Suprapubic skin (tissue), 4 donors: ENCODE measurements at regions not wholly inside any gene's neighbourhood (a gene's known extent, or its start where the extent isn't known, plus 50 kb on each side); places are given as distances from the start of the nearest gene placed in this dataset.

ENCODE experiments used
- DNase-seq, 2 donors: peaks; one replicate each; pipeline ENCODE4 v3.0.0-alpha.2; 2019; ENCODE audit warnings: low spot score in 2 of 2
- H3K27ac ChIP-seq: fragments of 200-600 bp; sonication (generic); one replicate; pipeline ENCODE4 v1.5.1; 2019
- H3K27me3 ChIP-seq: fragments of 200-600 bp; sonication (generic); one replicate; pipeline ENCODE4 v1.5.1; 2019
- H3K36me3 ChIP-seq: fragments of 200-600 bp; sonication (generic); one replicate; pipeline ENCODE4 v1.5.1; 2019
- H3K4me1 ChIP-seq: fragments of 200-600 bp; sonication (generic); one replicate; pipeline ENCODE4 v1.5.1; 2019
- H3K4me3 ChIP-seq: fragments of 200-600 bp; sonication (generic); one replicate; pipeline ENCODE4 v1.5.1; 2019; ENCODE audit warnings: mild to moderate bottlenecking
- H3K9me3 ChIP-seq: fragments of 200-600 bp; sonication (generic); one replicate; pipeline ENCODE4 v1.5.1; 2019
- CTCF ChIP-seq, 2 donors: fragments of 200-600 bp in 1 of 2; fragments of 450-650 bp in 1 of 2; sonication (generic) in 1 of 2; IDR thresholded peaks; one replicate each; pipeline ENCODE4 v1.5.1; 2016 to 2019; ENCODE audit warnings: antibody characterized with exemption in 2 of 2, mild to moderate bottlenecking in 1 of 2, moderate library complexity in 1 of 2
- EP300 ChIP-seq: sonication (generic); formaldehyde crosslinking; IDR thresholded peaks from one replicate; pipeline ENCODE4 v1.6.1; 2017; ENCODE audit warnings: antibody characterized with exemption
- POLR2A ChIP-seq, 2 donors: fragments of 450-650 bp; IDR thresholded peaks; one replicate each; pipeline ENCODE4 v1.6.1; 2017; ENCODE audit warnings: antibody characterized with exemption in 2 of 2, mild to moderate bottlenecking in 2 of 2, moderate library complexity in 2 of 2
- POLR2AphosphoS5 ChIP-seq, 3 donors: sonication (generic); formaldehyde crosslinking; IDR thresholded peaks; one replicate each; pipeline ENCODE4 v1.6.1; 2017; ENCODE audit warnings: antibody characterized with exemption in 3 of 3
- WGBS: methylation state at CpG from one replicate; pipeline ENCODE4 v1.1.5; 2018; 5-methylcytosine and 5-hydroxymethylcytosine counted together

- Histone ChIP-seq H3K27ac (no peak overlapping the region), H3K9me3 (no peaks in the 10 kb centered on the region), H3K27me3 (peaks cover 10% of the 10 kb centered on the region), H3K36me3 (no peaks in the 10 kb centered on the region), H3K4me1 (no peaks in the 10 kb centered on the region), H3K4me3 (no peak overlapping the region)
- no peak for DNase-seq
- 79% methylated on average over 1 of the region's 1 CpG for WGBS
- TF ChIP-seq CTCF (IDR thresholded peaks at IDR 0.05) (no peak), POLR2A (IDR thresholded peaks at IDR 0.05) (no peak), EP300 (no peak), POLR2AphosphoS5 (IDR thresholded peaks at IDR 0.05) (no peak)
These were observed 474.3 kb downstream of the TBC1D22A start for GRCh38 chr22:47236718-47237117.

GRCh38 chr22:47236161-47236560, 473.7 kb downstream of the TBC1D22A start:
- no peaks in the 10 kb centered on the region for H3K9me3 ChIP-seq
- no peak overlapping the region for H3K4me3 ChIP-seq
- no peaks in the 10 kb centered on the region for H3K4me1 ChIP-seq
- H3K36me3 ChIP-seq: no peaks in the 10 kb centered on the region
- H3K27ac ChIP-seq: no peak overlapping the region
- WGBS: 63% methylated on average over 2 of the region's 2 CpGs
- H3K27me3 ChIP-seq: peaks cover 10% of the 10 kb centered on the region
- DNase-seq: no peak
- TF ChIP-seq POLR2AphosphoS5 (IDR thresholded peaks at IDR 0.05): no peak
- no peak for TF ChIP-seq CTCF (IDR thresholded peaks at IDR 0.05)
- no peak for TF ChIP-seq EP300
- TF ChIP-seq POLR2A (IDR thresholded peaks at IDR 0.05): no peak

GRCh38 chr22:47233316-47234243, 471.1 kb downstream of the TBC1D22A start:
- peaks cover 10% of the 10 kb centered on the region for H3K27me3 ChIP-seq
- 70% methylated on average over 6 of the region's 9 CpGs for WGBS
- no peak for DNase-seq
- H3K9me3 ChIP-seq: no peaks in the 10 kb centered on the region
- no peaks in the 10 kb centered on the region for H3K36me3 ChIP-seq
- no peaks in the 10 kb centered on the region for H3K4me1 ChIP-seq
- H3K27ac ChIP-seq: no peak overlapping the region
- TF ChIP-seq POLR2A (IDR thresholded peaks at IDR 0.05): no peak
- no peak for TF ChIP-seq CTCF (IDR thresholded peaks at IDR 0.05)
- TF ChIP-seq EP300: no peak
- no peak overlapping the region for H3K4me3 ChIP-seq

- no peak for TF ChIP-seq POLR2AphosphoS5 (IDR thresholded peaks at IDR 0.05)
- TF ChIP-seq EP300: no peak
- TF ChIP-seq POLR2A (IDR thresholded peaks at IDR 0.05): no peak
- TF ChIP-seq CTCF (IDR thresholded peaks at IDR 0.05): no peak
- 87% methylated on average over 6 of the region's 7 CpGs for WGBS
- Histone ChIP-seq H3K9me3 (no peaks in the 10 kb centered on the region), H3K4me3 (no peak overlapping the region), H3K27me3 (peaks cover 5% of the 10 kb centered on the region), H3K4me1 (no peaks in the 10 kb centered on the region), H3K36me3 (no peaks in the 10 kb centered on the region), H3K27ac (no peak overlapping the region)
- no peak for DNase-seq
These were observed 470.3 kb downstream of the TBC1D22A start for GRCh38 chr22:47232753-47233152.

GRCh38 chr22:47232197-47232596, 469.7 kb downstream of the TBC1D22A start:
- H3K9me3 ChIP-seq: no peaks in the 10 kb centered on the region
- TF ChIP-seq EP300 (no peak), CTCF (IDR thresholded peaks at IDR 0.05) (no peak), POLR2A (IDR thresholded peaks at IDR 0.05) (no peak), POLR2AphosphoS5 (IDR thresholded peaks at IDR 0.05) (no peak)
- WGBS: 95% methylated on average over 3 of the region's 4 CpGs
- no peaks in the 10 kb centered on the region for H3K36me3 ChIP-seq
- no peaks in the 10 kb centered on the region for H3K4me1 ChIP-seq
- no peak for DNase-seq
- no peak overlapping the region for H3K27ac ChIP-seq
- H3K27me3 ChIP-seq: peaks cover 2% of the 10 kb centered on the region
- H3K4me3 ChIP-seq: no peak overlapping the region
